HG02981 (cell line): ENCODE measurements at regions not wholly inside any gene's neighbourhood (a gene's known extent, or its start where the extent isn't known, plus 50 kb on each side); places are given as distances from the start of the nearest gene placed in this dataset.
"Not testable (repeated sequence)": the region's sequence is repeated elsewhere in the genome, so short reads cannot be mapped to it uniquely, and the experiment has no call there.

Experiments used
- ATAC-seq: cut with Tn5 transposase; IDR thresholded peaks from one replicate; pipeline ENCODE4 v1.9.1; 2021; ENCODE audit warnings: mild to moderate bottlenecking, moderate library complexity; ENCODE audit not compliant: unreplicated experiment

DNA sequence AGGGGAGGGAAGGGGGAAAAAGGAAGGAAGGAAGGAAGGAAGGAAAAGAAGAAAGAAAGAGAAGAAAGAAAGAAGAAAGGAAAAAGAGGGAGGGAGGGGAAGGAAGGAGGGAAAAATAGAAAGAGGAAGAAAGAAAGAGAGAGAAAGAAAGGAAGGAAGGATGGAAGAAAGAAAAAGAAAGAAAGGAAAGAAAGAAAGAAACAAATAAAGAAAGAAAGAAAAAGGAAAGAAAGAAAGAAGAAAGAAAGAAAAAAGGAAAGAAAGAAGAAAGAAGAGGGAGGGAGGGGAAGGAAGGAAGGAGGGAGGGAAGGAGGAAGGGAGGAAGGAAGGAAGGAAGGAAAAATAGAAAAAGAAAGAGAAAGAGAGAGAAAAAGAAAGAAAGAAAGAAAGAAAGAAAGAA lies 315.8 kb upstream of the PIK3C3 start:
- no peak for ATAC-seq

DNA sequence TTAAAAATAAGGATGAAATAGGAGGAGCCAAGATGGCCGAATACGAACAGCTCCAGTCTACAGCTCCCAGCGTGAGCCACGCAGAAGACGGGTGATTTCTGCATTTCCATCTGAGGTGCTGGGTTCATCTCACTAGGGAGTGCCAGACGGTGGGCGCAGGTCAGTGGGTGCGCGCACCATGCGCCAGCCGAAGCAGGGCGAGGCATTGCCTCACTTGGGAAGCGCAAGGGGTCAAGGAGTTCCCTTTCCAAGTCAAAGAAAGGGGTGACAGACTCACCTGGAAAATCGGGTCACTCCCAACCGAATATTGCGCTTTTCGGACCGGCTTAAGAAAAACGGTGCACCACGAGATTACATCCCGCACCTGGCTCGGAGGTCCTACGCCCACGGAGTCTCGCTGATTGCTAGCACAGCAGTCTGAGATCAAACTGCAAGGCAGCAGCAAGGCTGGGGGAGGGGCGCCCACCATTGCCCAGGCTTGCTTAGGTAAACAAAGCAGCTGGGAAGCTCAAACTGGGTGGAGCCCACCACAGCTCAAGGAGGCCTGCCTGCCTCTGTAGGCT lies 323.2 kb upstream of the PIK3C3 start:
- not testable (repeated sequence) for ATAC-seq

DNA sequence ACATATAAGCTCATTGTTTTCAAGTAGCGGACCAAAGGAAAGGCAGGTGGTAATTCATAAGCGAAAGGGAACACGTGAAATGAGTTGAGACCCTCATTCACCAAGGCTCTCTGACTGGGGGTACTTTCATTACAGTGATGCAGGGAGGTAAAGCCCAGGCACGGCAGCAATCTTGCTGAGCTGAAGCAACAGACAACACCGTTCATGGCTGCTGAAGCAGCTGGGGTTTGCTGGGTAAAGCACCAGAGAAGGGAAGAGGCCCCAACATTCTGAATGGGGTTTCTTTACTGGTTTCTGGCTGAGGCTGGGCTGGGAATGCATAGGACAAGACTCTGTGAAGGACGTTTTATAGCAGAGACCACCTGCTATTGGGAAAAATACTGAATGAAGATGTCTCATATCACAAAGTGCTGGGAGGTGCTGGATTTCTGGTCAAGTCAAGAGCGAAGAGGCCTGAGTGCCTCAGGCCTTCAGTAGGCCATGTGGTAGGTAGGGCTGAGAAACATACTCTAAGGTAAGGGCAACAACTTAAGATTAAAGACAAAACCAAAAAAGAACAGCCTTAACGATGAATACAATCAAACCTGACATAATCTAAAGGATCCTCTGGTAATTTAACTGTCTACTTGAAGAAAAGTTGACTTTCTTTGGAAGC lies 324.7 kb upstream of the PIK3C3 start:
- no peak for ATAC-seq

DNA sequence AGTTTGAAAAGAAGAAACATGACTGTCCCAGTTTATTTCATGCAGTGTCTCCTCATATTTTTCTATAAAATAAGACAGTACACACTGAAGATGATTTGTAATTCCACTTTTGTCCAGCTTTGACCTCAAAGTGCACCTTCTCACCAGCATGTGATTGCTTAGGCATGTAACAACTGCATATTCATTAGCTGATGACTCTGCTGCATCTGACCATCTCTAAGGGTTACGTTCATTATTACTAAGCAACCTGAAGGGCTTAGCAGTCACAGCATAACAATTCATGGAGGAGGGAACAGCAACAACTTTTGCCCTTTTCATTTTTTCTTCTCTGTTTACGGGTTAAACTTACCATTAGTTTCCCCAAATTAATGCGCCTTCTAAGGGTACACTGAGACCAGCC lies 330.6 kb upstream of the PIK3C3 start:
- ATAC-seq: no peak

DNA sequence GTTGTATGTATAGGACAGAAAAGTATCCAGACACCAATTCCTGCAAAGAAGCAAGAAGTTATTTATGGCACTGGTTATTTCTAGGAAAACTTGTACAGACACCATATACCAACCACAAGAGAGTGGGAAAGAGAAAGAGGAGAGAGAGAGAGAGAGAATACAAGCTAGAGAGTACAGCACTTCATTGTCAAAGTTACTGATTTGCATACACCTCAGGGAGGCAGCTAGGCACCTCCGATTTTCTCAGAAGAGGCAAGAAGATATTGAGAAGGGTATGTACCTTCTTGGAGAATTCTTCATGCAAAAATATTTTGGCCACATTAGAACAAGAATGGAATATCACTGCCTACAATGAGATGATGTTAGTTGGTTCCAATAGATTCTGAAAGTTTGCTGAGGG lies 333.9 kb upstream of the PIK3C3 start:
- ATAC-seq: no peak

DNA sequence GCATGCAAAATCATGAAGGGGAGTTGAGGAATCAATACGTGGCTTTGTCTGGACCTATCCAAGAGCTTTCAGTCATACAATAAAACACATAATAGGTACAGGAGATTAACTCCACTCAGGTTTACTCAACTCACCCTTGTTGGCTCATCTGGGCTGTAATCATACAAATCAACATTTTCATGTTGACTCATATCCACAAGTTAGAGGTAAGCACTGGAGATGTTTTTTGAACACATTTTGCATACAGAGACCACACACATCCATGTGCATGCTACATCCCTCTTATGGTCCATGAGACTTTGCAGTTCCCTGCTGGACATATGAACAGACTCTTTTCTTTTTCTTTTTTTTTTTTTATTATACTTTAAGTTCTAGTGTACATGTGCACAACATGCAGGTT lies 336.9 kb upstream of the PIK3C3 start:
- ATAC-seq: no peak

DNA sequence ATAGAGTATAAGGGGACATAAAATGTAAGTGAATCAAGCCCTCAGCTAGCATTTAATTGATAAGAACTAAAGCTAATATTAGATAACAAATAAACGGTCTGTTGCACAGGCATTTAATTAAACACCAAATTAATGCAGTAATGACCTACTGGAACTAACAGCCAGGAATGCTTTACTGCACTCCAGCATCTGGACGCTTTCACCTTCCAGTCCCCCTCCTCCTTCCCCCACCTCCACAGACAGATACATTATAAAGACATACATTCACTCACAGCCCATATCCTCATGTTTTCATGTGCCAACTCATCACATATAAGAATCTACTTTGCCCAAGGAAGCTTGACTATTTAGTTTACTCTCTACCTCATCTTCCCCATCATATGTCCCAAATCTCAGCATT lies 337.4 kb upstream of the PIK3C3 start:
- ATAC-seq: no peak

DNA sequence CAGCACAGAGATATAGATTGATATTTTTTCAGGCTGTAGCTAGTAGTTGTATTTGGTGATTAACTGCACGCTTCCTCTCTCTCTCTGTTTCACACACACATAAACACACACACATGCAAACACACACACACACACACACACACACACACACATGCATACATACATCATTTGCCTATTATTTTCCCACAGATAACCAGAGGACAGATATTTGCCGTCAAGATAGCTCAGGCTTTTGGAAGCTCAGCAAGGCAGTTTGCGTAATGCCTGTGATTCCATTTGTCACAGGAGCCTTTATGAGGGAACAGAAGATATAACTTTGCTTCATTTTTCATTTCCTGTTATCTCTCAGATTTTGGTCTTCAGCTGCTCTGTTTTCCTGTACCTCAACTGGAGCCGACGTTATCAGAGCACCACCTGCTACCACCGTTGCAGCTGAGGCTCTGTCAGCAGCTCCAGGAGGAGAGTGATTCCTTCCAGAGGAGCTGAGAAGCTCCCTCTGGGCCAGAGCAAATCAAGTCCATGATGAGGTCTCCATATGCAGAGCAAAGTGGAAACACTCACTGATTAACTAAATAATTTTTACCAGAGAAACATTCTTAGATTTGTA lies 341.9 kb upstream of the PIK3C3 start:
- no peak for ATAC-seq

DNA sequence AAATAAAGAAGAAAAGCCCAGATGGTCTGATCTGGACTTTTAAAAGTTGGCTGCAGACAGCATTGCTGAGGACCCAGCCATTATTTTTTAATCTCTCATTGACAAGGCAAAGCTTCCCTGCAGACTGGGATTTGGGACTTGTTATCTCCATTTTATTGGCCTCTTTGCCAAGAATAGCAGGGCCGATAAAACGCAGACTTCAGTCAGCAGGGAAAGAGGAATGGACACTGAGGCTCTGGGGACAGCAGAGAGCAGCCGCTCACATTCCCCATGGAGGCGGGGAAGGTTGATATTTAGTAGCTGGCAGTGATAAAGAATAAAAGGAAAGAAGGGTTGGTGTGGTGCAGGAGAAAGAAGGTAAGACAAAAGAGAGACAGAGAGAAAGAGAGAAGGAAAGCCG lies 350.1 kb upstream of the PIK3C3 start:
- no peak for ATAC-seq

DNA sequence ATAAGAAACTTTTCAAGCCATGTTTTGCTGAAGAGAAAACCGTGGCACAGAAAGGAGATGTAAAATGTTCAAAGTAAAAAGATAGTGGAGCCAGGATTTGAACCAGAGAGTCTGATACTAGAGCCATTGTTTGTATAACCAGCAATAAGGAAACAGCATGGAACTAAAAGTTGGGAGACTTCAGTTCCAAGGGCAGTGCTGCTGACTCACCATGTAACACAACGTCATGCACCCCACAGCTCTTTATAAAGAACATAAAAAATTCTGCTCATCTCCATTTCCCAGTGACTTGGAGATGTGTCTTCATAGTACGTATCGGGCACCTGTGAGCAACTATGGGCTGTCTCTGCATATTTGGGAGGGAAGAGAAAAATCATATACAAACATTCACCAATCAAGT lies 353.0 kb upstream of the PIK3C3 start:
- no peak for ATAC-seq

DNA sequence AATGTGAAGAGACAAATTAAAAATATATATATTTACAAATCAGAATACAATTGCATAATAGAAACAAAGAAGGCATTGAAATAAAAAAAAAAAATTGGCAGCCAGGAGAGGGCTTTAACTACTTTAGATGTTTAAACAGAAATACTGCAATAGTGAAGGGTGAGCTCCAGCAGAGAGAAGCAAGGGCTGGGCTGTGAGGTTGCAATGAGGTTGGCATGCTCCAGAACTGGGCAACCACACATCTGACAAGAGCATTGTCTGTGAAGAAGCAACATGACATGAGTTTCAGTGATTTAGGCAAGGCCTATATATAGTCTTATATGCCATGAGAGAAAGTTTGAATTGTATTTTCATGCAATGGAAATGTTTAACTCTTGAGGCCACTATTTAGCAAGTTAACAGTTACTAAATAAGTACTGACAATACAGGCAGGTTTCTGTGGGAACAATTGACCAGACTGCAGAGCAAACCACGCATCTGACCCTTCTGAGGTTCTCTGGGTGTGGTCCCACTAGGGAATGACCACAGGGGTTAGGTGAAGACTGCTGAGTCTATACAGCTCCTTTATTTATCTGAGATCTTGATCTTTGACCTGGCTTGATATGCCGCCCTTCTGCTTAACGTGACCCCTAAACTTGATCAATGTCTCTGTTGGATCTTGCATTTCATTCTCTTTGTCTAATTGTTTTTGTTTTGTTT lies 354.2 kb upstream of the PIK3C3 start:
- no peak for ATAC-seq

DNA sequence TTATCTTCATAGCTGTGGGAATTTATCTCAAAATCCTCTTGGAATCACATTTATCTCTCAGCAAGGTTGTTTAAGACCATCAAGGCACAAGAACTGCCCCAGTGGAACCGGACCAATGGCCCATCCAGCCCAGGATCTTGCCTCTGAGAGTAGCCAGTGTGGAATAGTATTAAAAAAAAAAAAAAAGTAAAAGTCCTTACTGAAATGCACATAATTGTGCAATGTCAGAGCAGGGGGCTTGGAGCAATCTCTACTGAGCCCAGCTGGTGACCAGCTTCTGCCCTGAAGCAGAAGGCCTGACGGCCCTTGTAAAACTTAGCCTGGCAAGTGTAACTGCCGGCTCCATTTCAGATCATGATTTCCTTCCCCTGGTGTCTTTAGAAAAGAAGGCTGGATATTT lies 355.6 kb upstream of the PIK3C3 start:
- ATAC-seq: no peak

DNA sequence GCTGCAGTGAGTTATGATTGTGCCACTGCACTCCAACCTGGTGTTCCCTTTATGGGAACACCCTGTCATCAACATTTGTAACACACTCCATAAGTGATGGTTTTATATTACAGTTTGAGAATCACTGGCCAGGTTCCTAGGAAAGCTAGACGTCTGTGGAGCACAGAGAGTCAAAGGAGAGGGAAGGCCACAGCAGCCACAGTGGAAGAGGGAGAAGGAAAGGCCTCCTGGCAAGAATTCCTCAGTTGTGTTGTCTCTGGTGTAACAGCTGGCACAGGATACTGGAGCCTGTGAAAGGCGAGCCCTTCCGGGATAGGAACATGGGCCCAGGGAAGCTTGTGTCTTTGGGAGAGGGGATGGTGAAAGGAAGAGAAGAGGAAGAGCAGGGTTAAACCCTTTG lies 360.5 kb upstream of the PIK3C3 start:
- ATAC-seq: no peak

DNA sequence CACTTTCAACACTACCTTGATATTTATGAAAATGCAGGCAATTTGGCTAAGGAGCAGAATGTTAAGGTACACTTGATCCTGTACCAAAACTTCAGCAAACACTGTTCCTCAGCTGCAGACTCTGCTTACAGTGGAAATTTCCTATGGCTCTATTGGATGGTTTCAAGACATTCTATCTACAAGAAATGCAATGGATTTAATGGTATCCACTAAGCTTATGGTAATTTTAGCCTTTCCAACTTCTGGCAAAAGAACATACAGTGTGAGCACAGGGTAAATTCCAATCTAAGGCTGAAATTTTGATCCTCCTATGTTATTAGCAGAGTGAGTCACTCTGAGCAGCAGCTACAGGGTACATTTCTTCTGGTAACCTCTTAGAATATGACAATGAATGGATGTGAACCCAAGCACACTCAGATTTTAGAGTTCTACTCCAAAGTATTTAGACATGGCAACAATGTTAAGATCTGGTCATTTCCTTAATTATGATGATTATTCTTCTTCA lies 361.8 kb upstream of the PIK3C3 start:
- ATAC-seq: no peak

DNA sequence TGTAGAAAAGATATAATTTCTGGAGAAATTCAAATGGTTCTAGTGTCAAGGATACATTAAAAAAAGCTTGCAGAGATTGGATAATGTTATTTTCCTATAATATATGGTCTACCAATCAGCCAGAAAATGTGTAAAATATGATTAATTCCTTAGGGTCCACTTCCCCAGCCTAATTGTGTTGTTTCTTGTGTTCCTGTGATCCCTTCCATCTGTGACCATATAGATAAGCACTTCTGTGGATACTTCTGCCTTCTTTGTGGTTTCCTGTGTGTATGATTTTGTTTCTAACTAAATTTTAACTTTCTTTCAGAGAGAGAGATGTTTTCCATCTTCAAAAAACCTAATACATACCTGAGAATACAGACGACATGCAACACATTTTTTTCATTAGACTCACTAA lies 367.1 kb upstream of the PIK3C3 start:
- ATAC-seq: no peak

DNA sequence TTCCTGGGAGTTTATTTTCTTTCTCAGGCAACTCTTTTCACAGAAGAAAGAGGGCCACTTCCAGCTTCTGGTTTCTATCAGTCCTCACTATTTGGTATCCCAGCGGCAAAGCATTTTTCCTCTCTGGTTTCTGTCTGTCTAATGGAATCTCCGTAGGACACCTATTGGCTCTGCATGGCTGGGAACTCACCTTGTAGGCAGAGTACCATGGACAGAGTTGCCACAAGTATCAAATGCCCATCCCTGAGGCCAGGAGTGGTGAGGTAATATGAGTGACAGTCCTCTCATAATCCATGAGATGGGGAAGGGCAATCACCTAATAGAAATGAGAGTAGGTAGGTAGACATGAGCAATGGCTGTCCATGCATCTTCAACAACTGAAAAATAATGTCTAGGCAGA lies 369.5 kb upstream of the PIK3C3 start:
- ATAC-seq: no peak

DNA sequence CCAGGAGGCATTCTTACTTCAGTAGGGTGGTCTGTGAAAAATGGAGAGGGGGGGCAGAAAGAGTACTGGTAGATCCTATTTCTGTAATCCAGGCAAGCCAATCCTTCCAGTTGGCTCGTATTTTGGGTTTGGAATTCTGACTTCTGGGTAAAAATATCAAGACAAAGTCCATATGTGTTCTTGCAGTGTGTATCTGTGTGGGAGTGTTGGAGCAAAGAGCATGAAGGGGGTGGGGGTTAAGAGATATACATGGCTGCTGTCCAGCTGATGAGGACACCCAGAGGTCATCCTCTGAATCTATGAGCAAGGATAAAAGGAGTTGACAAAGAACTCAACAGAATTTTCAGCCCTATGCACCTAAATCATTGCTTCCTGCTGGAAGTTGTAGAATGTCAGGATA lies 375.8 kb upstream of the PIK3C3 start:
- no peak for ATAC-seq

DNA sequence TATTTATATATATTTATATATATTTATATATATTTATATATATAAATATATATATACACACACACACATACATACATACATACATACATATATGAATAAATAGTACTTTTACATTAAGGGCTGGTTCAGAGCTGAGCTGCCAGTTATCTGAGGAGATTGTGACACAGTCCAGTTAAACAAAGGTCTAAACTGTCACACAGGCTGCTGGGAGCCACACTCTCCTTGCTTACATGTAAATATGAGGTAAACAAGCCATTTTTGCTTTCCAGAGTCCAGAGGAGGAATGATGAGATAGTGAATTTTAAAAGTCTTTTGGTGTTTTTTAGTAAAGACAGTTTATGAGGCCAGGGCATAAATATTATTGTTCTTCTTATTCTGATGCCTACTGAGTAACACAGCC lies 377.5 kb upstream of the PIK3C3 start:
- no peak for ATAC-seq

DNA sequence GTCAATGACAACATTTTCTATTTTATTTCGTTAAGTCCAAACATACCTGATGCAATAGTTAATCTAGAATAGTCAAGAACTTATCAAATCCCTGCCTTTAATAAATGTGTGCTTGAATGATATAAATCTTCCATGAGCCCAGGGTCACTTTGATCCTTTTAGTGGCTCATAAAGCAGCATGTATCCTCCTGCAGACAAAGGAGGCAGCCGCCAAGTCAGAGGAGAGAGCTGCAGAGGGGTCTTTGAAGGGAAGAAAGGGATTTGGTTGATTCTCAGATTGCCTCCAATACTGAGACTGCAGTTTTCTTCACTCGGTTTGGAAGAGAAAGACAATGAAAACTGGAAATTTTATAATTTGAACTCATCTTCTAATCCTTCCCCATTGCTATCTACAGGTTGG lies 378.4 kb upstream of the PIK3C3 start:
- ATAC-seq: no peak

DNA sequence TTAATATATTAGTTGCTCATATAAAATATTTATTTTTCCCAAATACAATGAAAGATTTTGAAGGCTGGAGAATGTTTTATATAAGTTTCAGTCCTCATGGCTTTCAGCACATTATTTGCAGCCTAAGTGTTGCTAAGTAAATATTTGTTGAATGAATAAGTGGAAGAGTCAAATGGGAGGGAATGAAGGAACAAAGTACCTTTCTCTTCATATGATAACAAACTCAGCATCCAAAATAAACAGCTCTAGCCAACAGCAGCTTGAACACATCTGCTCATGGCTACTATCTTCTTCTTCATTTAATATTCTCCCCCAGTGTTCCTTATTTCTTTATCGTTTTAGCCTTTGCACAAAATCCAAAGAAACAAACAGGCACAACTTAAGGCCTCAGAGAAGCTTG lies 385.2 kb upstream of the PIK3C3 start:
- ATAC-seq: no peak

DNA sequence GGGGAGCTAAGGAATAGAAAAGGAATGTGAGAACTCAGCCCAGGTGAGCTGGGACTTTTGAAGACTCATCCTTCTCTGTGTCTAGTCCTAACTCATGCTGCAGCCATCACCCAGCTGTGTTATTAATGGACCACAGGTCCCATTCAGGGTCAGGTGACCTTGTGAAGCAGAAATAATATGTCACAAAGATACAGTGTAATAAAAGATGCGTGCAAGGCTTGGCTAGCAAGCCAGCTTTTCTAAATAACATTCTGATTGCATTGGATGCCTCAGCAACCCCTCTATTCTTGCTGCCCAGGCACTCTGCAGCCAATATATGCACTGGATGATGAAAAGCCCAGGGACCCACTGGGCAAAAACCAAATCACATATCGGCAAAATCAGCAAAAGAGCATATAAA lies 393.1 kb upstream of the PIK3C3 start:
- ATAC-seq: no peak

DNA sequence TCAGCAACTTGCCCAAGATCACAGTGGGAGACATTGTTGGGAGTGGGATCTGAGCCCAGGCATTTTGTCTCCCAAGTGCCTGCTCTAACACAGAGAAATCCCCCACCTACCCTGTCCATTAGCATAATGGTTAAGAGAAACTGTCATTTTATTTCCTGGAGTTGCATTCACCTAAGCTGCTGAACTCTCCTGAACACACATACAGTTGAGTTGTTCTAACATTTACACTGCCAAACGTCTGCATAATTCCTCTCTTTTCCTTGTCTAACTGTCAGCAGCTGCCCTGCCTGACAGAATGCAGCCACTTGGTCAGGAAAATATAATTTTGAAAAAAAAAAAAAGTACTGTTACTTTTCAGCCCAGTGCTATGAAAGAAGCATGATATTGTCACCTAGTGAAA lies 396.3 kb upstream of the PIK3C3 start:
- no peak for ATAC-seq
